HG03060 (cell line): ENCODE measurements at regions not wholly inside any gene's neighbourhood (a gene's known extent, or its start where the extent isn't known, plus 50 kb on each side); places are given as distances from the start of the nearest gene placed in this dataset.
"Not testable (repeated sequence)": the region's sequence is repeated elsewhere in the genome, so short reads cannot be mapped to it uniquely, and the experiment has no call there.

Experiments
- ATAC-seq: cut with Tn5 transposase; IDR thresholded peaks from one replicate; pipeline ENCODE4 v1.9.1; 2021; ENCODE audit warnings: low read depth, moderate number of reproducible peaks; ENCODE audit not compliant: unreplicated experiment

DNA sequence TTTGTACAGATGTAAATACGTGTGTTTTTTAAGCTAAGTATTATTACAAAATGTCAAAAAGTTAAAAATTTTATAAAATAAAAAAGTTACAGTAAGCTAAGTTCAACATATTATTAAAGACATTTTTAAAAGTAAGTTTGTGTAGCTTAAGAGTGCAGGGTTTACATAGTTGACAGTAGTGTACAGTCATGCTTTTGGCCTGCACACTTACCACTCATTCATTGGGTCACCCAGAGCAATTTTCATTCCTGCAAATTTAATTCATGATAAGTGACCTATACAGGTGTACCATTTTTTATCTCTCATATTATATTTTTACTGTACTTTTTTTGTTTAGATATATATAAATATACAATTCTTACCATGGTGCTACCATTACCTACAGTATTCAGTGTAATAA lies 769.9 kb upstream of the SLITRK6 start:
- ATAC-seq, result no peak

DNA sequence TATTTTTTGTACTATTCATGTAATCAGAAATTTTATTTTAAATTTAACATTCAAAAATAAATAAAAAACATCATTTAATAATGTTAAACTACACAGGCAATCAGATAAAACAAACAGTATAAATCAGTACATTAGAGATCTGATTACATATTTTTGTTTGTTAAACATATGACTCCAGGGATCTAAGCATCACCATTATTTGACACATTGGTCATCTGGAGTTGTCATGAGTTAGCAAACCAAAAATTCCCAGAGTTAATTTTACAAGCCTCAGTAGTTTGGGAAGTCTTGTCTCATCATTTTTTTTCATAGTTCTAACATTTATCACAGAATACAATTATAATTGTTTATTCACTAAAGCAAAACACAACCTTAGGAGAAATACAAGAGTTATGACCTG lies 770.8 kb upstream of the SLITRK6 start:
- ATAC-seq, result no peak

- no peak for ATAC-seq
These were observed 772.9 kb upstream of the SLITRK6 start for GRCh38 chr13:86572115-86572514.

DNA sequence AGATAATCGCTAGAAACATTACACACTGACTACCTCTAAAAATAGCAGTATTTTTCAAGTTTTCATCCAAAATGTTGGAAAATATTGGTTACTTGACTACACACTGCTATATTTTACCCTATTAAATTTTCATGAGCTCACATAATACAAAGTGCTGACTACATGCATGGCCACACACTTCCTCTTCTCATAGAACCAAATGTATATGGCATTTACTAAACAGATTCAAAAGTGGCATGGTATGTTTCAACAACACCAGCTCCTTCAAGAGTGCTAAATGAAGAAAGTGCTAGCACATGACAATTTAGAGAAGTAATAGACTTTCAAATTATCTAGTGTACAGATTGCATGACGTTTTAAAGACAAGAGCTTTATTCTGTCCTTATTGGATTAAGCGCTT lies 780.4 kb upstream of the SLITRK6 start:
- no peak for ATAC-seq

DNA sequence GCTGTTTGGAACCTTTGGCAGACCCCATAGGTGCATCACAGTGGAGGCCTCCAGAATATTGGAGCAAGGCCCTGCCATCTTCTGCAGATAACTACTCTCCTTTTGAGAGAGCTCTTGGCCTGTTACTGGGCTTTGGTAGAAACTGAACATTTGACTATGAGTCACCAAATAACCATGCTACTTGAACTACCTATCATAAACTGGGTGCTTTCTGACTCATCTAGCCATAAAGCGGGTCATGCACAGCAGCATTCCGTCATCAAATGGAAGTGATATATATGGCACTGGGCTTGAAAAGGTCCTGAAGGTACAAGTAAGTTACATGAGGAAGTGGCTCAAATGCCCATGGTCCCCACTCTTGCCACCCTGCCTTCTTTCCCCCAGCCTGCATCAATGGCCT lies 782.5 kb upstream of the SLITRK6 start:
- no peak for ATAC-seq

DNA sequence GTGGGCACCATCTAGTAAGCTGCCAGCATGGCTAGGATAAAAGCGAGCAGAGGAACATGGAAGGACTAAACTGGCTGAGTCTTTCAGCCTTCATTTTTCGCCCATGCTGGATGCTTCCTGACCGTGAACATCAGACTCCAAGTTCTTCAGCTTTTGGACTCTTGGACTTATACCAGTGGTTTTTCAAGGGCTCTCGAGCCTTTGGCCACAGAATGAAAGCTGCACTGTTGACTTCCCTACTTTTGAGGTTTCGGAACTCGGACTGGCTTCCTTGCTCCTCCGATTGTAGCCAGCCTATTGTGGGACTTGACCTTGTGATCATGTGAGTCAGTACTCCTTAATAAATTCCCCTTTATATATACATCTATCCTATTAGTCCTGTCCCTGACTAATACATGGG lies 785.1 kb upstream of the SLITRK6 start:
- ATAC-seq, result no peak

DNA sequence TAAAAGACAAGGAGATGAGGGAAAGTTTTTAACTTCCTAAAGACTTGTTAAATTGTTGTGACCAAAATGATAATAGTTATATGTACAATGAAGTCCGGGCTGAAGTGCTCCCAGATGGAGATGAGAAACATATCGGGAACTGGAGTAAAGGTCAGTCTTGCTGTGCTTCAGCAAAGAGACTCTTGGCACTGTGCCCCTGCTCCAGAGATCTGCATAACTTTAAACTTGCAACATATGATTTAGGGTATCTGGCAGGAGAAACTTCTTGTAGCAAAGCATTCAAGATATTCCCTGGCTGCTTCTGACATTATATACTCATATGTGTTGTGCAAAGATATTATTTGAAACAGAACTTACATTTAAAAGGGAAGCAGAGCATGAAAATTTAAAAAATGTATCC lies 786.6 kb upstream of the SLITRK6 start:
- ATAC-seq, result no peak

- ATAC-seq, result no peak
These were observed 792.6 kb upstream of the SLITRK6 start for GRCh38 chr13:86591862-86592261.

DNA sequence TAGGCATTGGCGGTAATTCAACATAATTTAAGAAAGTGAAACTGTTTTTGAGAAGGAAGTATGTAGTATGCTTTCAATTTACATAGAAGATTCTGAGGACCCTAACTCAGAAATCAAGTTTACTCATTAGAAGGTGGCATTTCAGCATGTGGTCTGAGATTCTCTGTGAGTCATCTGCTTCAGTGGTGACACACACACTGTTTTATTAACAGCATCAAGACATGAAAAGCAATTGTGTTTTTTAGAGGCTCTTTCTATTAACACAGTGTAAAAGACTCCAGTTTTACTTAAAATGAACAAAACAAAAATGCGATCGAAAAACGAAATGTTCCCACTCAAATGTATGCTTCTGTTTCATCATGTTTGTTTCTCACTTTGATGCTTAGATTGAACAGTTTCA lies 802.1 kb upstream of the SLITRK6 start:
- no peak for ATAC-seq

DNA sequence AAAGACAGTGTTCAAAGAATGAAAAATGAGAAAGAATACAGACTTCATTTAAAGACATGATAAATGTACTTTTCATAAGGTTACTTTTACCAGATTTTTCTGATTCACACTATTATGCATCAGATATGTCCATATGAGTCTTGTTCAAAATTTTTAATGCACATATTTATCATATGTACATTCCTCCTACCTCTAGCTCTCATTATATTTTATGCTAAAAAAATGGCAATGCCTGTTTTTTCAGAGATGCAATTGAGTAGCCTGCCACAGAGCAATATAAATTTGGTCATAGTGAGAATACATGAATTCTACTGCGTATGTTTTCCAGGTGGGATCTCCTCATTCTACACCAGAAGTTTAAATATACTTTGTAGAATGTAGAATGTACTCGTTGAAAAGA lies 807.0 kb upstream of the SLITRK6 start:
- no peak for ATAC-seq

DNA sequence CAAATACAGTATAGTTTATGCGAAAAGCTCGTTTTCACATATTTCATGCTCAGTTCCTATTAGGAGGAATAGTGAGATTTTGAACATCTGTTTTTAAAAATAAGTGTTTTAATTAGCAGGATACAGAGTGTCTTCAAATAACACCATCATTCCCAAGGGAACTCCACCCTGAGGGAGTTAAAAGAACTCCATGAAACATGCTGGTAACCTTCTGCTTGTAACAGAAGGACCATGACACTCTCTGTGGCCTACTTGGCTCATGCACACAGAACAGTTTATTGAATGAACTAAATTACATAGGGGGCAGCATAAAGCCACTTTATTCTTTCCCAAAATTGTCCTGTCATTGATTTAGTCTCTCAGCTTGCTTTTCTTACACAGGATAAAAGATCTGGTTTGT lies 809.5 kb upstream of the SLITRK6 start:
- no peak for ATAC-seq

- no peak for ATAC-seq
These were observed 834.1 kb upstream of the SLITRK6 start for GRCh38 chr13:86633346-86633745.

- not testable (repeated sequence) for ATAC-seq
These were observed 852.0 kb upstream of the SLITRK6 start for GRCh38 chr13:86651171-86651570.

DNA sequence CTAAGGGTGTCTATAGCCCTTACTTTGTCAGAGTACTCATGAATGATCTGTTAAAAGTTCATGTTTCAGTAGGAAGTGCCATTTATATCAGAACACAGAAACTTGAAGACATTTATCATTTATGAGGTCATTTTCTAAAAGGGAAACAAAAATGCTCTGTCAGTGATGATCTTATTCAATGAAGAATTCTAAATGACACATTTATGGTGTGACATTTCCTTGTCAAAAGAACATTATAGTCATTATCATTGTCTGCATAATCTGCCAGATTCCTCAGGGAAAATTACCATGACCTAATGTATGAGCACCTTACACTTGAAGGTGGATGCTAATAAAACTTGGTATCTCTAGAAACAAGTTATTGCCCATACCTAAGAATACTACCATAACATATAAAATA lies 853.8 kb upstream of the SLITRK6 start:
- no peak for ATAC-seq

GRCh38 chr13:86655561-86655960 lies 856.3 kb upstream of the SLITRK6 start:
- ATAC-seq, result no peak

GRCh38 chr13:86660090-86660489 lies 860.9 kb upstream of the SLITRK6 start:
- no peak for ATAC-seq

DNA sequence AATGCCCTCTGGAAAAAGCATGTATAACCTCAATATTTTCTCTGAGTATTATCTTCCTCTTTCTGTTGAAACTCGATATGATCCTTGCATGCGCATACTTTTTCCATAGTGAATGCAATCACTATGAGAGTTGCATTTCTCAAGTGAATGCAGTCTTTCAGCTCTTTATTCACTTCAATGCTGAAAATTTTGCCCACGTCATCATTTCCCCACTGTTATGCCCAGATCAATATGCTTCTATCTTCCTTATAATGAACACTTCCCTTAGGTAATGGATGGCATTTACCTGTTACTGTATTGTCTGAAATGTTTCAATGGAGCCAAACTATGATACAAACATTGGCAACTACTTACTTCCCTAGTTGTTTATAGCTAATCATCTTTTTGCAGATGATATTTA lies 866.6 kb upstream of the SLITRK6 start:
- no peak for ATAC-seq

- ATAC-seq, result no peak
These were observed 874.8 kb upstream of the SLITRK6 start for GRCh38 chr13:86673931-86674431.

DNA sequence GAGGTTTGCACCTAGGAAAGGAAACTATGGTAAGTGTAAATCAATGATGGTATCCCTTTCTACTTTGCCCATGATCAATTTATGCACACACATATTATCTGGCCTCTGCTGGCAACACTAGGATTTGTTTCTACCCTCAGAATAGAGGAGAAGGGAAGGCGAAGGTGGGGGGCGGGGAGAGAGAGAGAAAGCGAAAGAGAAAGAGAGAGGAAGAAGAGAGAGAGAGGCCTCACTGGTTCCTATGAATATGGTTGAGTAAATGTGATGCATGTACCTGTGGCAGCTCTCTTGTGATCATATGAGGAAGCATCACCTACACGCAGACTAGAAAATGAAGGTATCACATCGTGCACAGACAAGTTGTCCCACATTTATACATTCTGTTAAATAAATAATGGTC lies 882.0 kb upstream of the SLITRK6 start:
- ATAC-seq, result no peak

DNA sequence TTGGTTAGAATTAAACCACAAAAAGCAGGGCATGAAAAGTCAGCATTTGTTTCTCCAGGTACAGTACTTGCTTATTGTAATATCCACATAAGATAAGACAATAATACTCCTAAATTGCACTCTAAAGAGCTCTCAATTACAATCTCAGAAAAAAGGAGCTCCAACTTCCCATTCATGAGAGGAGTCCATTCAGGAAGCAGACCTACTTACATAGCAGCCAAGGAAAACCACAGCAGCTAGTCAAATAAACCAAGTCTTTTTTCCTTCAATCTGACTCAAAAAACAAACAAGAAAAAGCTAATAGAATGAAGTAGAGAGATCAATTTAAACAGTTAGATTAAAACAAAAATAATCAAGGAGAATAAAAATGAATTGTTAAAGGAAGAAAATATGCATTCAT lies 885.2 kb upstream of the SLITRK6 start:
- no peak for ATAC-seq

DNA sequence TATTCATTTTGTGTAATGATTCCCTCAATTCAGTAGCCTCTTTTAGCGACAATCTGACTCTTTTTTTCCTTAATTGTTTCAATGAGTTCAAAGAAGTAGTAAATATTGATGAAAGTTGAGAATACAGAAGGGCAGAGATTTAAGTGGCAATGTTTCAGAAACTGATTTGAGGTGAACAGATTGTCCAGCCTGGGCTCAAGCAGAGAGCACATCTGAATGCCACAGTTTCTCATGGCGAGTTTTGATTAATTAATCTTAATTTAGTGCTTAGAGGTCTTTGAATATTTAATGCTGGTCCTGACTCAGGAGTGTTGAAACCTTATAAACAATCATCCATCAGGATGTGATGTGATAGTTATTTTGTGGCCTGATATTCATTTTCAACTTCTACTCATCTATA lies 890.7 kb upstream of the SLITRK6 start:
- no peak for ATAC-seq

- ATAC-seq, result no peak
These were observed 893.1 kb upstream of the SLITRK6 start for GRCh38 chr13:86692291-86692690.

DNA sequence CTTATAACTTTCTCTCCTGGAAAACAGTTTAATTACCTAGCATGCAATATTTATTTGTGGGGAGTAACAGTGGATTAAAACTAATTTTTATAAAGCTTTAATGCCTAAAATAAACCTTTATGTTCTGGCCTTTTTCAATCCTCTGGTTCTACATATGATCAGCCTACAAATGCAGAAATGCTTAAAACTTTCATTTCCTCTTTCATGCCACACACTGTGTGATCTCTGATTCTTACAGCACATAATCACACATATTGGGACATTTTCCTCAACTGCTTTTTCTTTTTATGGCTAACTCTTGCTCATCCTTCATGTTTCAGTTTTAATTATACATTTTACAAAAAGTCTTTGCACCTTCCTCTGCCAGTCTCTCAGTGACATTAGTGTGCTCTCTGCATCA lies 910.8 kb upstream of the SLITRK6 start:
- no peak for ATAC-seq
